ENCODE measurements at regions not wholly inside any gene's neighbourhood (a gene's known extent, or its start where the extent isn't known, plus 50 kb on each side); places are given as distances from the start of the nearest gene placed in this dataset.
"Not testable (repeated sequence)": the region's sequence is repeated elsewhere in the genome, so short reads cannot be mapped to it uniquely, and the experiment has no call there.

GRCh38 chr11:91091563-91091962 is 868.7 kb upstream of the CHORDC1 start:
- DNase-seq, result no peak

- DNase-seq, result no peak
These were observed 863.2 kb upstream of the CHORDC1 start for GRCh38 chr11:91086028-91086427.

GRCh38 chr11:91082255-91082654 is 859.4 kb upstream of the CHORDC1 start:
- DNase-seq, result no peak

- DNase-seq, result no peak
These were observed 858.7 kb upstream of the CHORDC1 start for GRCh38 chr11:91081440-91082043.

- DNase-seq, result no peak
These were observed 855.4 kb upstream of the CHORDC1 start for GRCh38 chr11:91078221-91078620.

GRCh38 chr11:91075032-91075695 is 852.3 kb upstream of the CHORDC1 start:
- DNase-seq, result no peak

- no peak for DNase-seq
These were observed 844.8 kb upstream of the CHORDC1 start for GRCh38 chr11:91067666-91068065.

- DNase-seq, result no peak
These were observed 843.7 kb upstream of the CHORDC1 start for GRCh38 chr11:91066456-91067047.

DNA sequence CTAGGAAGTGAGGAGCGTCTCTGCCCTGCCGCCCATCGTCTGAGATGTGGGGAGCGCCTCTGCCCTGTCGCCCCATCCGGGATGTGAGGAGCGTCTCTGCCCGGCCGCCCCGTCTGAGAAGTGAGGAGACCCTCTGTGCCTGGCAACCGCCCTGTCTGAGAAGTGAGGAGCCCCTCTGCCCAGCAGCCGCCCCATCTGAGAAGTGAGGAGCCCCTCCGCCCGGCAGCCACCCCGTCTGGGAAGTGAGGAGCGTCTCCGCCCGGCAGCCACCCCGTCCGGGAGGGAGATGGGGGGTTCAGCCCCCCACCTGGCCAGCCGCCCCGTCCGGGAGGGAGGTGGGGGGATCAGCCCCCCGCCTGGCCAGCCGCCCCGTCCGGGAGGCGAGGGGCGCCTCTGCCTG is 840.5 kb upstream of the CHORDC1 start:
- not testable (repeated sequence) for DNase-seq

GRCh38 chr11:91047882-91048281 is 825.0 kb upstream of the CHORDC1 start:
- no peak for DNase-seq

DNA sequence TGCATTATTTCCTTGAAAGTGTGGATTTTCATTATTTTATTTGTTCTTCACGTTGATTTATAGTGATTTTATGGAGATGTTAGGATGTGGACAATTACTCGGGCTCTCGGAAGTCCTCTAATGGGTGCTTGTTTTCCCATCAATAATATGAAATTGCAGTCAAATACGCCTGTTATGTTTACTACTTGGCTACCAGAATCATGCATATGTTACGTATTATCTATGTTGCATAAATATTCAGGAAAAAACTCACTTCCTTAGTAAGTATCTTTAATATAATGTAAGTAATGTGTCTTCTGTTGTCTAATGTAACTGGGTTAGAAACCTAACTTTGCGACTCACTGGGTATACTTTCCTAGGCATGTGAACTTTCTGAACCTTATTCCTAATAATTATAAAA is 823.4 kb upstream of the CHORDC1 start:
- no peak for DNase-seq

DNA sequence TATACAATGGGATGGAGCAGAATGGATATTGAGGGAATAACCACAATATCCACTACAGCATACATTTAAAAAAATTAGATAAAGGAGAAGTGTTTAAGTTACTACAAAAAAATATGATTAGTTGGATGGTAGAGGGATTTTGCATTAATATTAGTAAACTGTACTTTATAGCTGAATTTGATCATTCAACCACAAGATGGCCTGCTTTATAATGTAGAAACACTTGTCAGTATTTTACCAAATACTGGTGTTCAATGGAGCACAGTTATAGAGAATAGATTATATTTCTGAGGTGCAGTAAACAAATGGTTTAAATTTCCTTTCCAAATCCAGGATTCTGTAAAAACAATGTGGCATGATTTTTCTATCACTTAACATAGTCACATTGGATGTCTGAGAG is 818.8 kb upstream of the CHORDC1 start:
- DNase-seq, result no peak

- no peak for DNase-seq
These were observed 800.9 kb upstream of the CHORDC1 start for GRCh38 chr11:91023731-91024130.

- no peak for DNase-seq
These were observed 788.7 kb upstream of the CHORDC1 start for GRCh38 chr11:91011503-91011902.

- DNase-seq, result no peak
These were observed 782.6 kb upstream of the CHORDC1 start for GRCh38 chr11:91005458-91005857.

DNA sequence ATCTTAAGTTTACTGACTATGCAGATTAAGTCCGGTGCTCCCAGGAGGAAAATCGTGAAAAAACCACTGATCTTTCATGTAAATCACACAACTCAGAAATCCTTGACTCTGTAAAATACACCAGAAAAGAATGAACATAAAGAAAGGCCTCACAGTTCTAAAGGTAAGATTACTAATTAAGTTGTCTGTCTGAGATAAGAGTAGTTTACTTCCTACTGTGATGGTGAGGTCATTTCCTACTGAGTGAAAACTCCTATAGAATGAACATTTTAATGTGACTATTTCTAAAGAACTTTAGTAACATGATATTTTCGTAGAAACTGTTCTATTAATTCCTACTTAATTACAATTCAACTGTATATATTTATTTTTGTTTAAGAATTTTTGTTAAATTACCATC is 774.4 kb upstream of the CHORDC1 start:
- no peak for DNase-seq

GRCh38 chr11:90972159-90972558 is 749.3 kb upstream of the CHORDC1 start:
- DNase-seq, result not testable (repeated sequence)

DNA sequence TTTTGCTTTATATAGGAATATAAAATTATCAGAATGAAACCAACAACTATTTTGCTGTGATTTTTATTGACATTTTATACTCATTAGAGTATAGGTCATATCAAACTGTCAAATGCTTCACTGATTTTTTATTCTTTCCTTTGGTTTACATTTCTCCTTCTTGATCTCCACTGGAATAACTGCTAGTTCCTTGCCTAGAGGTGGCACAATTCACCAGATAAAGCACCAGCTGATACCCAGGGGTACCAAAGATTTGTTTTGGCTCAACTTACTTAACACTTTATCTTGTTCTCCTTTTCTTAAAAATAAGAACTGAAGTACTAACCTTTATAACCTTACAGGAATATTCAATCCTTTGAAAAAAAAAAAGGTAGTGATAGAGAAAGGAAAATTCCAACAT is 725.1 kb upstream of the CHORDC1 start:
- DNase-seq, result no peak

- no peak for DNase-seq
These were observed 707.4 kb upstream of the CHORDC1 start for GRCh38 chr11:90930252-90930651.

- DNase-seq, result no peak
These were observed 696.5 kb upstream of the CHORDC1 start for GRCh38 chr11:90919332-90919731.

GRCh38 chr11:90916706-90917105 is 693.9 kb upstream of the CHORDC1 start:
- DNase-seq, result no peak

DNA sequence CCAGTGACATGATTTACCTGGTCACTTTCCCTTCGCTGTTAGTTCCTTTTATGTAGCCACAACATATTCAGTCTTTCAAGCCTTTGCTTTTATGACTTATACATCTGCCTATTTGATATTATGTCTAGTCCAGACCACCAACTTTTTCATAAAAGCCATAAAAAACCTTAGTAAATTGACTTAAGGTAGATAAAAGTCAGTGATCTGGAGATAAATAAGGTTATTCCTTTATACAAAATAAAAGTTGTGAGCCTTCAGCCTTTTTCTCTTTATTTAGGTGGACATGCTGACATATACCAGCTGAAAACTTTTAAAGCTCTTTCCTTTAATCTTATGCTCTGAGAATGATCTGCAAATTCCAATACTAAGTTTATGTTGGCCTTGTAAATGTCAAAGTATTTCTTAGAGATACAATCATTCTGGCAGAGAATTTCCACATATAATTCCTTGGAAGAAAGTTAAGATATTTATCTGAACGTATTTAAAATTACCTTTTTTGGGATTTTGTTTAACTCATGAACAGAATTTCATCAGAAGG is 690.4 kb upstream of the CHORDC1 start:
- no peak for DNase-seq

GRCh38 chr11:90912631-90913030 is 689.8 kb upstream of the CHORDC1 start:
- no peak for DNase-seq

GRCh38 chr11:90911192-90911591 is 688.3 kb upstream of the CHORDC1 start:
- DNase-seq, result no peak
